Thoracic aorta (tissue), 2 donors: ENCODE measurements at regions not wholly inside any gene's neighbourhood (a gene's known extent, or its start where the extent isn't known, plus 50 kb on each side); places are given as distances from the start of the nearest gene placed in this dataset.

Experiments used
- ATAC-seq: fragments of 150-250 bp; one replicate; pipeline ENCODE4 v1.8.0; 2017; ENCODE audit warnings: low read depth; ENCODE audit not compliant: insufficient number of reproducible peaks, low FRiP score
- DNase-seq: peaks from one replicate; pipeline ENCODE4 v3.0.0-alpha.2; 2020; ENCODE audit warnings: low spot score
- H3K27ac ChIP-seq, 2 donors: fragments of 200-600 bp; sonication (generic); 1 replicate in 1 of 2; 2 replicates in 1 of 2; pipeline ENCODE4 v1.5.1; 2016; ENCODE audit warnings: mild to moderate bottlenecking in 2 of 2, moderate library complexity in 2 of 2
- H3K27me3 ChIP-seq: fragments of 200-600 bp; sonication (generic); replicated peaks from 2 replicates; pipeline ENCODE4 v1.6.0; 2016; ENCODE audit warnings: mild to moderate bottlenecking; ENCODE audit not compliant: insufficient read depth
- H3K36me3 ChIP-seq: fragments of 200-600 bp; sonication (generic); one replicate; pipeline ENCODE4 v1.5.1; 2016
- H3K4me1 ChIP-seq, 2 donors: fragments of 200-600 bp; sonication (generic); 1 replicate in 1 of 2; 2 replicates in 1 of 2; pipeline versions ENCODE4 v1.5.1 to v1.6.0; 2016; ENCODE audit warnings: low read depth in 2 of 2, mild to moderate bottlenecking in 1 of 2; ENCODE audit not compliant: control insufficient read depth in 1 of 2
- H3K4me3 ChIP-seq: fragments of 200-600 bp; sonication (generic); 2 replicates; pipeline ENCODE4 v1.5.1; 2016; ENCODE audit warnings: mild to moderate bottlenecking
- H3K9me3 ChIP-seq: fragments of 200-600 bp; sonication (generic); 2 replicates; pipeline ENCODE4 v1.5.1; 2016
- CTCF ChIP-seq: fragments of 200-600 bp; sonication (generic); IDR thresholded peaks from one replicate; pipeline ENCODE4 v1.5.1; 2019; ENCODE audit warnings: antibody characterized with exemption

DNA sequence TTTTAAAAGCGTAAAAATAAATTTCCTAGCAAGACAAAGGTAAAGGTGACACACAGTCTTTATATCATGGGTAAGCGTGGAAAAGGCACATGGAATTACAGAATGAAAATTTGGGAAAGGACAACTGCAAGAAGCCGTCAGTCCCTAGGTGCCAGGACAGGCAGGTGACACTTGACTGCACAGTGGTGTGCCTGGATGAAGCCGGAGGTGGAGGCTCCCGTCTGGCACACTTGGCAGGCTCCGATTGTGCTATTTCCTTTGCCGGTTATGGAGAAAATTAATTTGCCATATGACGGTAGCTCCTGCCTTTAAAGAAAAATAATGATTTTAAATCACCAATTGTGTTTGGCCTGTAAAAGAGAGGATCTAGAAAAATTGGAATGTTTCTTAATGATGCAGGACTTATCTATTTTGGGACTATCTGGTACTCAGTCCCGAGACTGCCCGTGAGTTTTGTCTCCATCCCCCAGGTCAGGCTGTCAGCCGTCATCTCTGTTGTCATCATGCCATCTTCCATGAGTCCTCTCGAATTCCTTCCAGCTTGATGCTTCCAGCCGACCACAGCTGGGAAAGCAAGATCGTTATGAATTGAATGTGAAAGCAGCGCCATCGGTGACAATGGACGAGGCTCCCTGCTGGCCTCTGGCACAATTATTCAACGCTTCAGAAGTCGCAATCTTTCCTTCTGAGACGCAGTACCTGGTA is 56.2 kb upstream of the MGMT start:
- no peaks in the 10 kb centered on the region for H3K9me3 ChIP-seq
- H3K27me3 ChIP-seq: no peaks in the 10 kb centered on the region
- no peaks in the 10 kb centered on the region for H3K4me1 ChIP-seq
- H3K4me3 ChIP-seq: no peak overlapping the region
- no peak overlapping the region for H3K27ac ChIP-seq
- ATAC-seq (no peak), DNase-seq (no peak)
- TF ChIP-seq CTCF: no peak
- no peaks in the 10 kb centered on the region for H3K36me3 ChIP-seq

GRCh38 chr10:129411393-129411705 is 55.7 kb upstream of the MGMT start:
- DNase-seq (no peak), ATAC-seq (no peak)
- no peak for TF ChIP-seq CTCF
- H3K4me3 ChIP-seq: no peak overlapping the region
- no peaks in the 10 kb centered on the region for H3K4me1 ChIP-seq
- H3K27ac ChIP-seq: no peak overlapping the region
- H3K9me3 ChIP-seq: no peaks in the 10 kb centered on the region
- H3K27me3 ChIP-seq: no peaks in the 10 kb centered on the region
- H3K36me3 ChIP-seq: no peaks in the 10 kb centered on the region

- TF ChIP-seq CTCF: no peak
- H3K4me1 ChIP-seq: no peaks in the 10 kb centered on the region
- H3K9me3 ChIP-seq: no peaks in the 10 kb centered on the region
- H3K27me3 ChIP-seq: no peaks in the 10 kb centered on the region
- DNase-seq: no peak
- no peak overlapping the region for H3K27ac ChIP-seq
- no peak overlapping the region for H3K4me3 ChIP-seq
- H3K36me3 ChIP-seq: no peaks in the 10 kb centered on the region
- ATAC-seq: no peak
Measured at GRCh38 chr10:129411772-129412171, 55.3 kb upstream of the MGMT start.

- H3K27ac ChIP-seq: no peak overlapping the region
- no peaks in the 10 kb centered on the region for H3K9me3 ChIP-seq
- ATAC-seq (no peak), DNase-seq (no peak)
- H3K4me1 ChIP-seq: no peaks in the 10 kb centered on the region
- no peaks in the 10 kb centered on the region for H3K36me3 ChIP-seq
- no peaks in the 10 kb centered on the region for H3K27me3 ChIP-seq
- H3K4me3 ChIP-seq: no peak overlapping the region
- no peak for TF ChIP-seq CTCF
Measured at GRCh38 chr10:129413024-129413423, 54.0 kb upstream of the MGMT start.

DNA sequence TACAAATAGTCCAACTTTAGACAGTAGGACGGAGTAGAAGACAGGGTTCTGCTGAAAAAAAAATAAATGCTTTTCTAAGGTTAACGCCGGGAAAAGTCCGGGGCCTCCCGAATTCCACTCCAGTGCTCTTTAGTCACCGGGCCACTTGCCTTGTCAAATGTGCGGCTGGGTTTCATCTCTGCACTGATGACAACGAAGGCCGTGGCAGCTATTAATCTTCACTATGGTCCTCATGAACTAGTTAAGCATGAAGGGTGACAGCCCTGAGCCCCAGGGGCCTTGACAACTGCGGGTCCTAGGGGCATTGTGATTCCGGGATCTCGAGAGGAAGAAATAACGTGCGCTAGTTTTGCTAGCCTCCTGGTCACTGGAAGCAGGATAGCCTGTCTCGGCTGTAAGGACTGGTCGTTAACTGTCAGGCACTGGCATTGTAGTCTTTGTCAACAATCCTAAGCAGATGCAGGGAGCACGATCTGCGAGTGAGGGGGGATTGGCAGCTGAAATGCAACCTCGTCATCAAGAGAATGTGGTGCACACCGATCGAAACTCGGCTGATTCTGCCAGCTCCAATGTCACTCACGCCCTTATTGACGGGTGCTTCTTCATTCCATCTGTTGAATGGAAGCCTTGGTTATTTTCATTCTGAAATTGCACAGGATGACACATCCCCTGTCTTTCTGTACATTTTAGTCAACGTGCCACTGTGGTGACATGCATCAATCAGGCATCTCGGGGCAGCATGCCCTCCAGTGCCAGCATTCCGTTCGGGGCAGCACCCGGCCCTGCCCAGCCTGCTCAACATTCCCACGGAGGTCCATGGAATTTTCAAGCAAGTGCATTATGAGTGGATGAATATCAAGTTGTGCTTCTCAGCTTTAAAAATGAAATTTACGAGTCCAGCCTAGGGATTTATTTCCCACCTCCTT is 51.6 kb upstream of the MGMT start:
- no peaks in the 10 kb centered on the region for H3K27me3 ChIP-seq
- H3K36me3 ChIP-seq: no peaks in the 10 kb centered on the region
- no peaks in the 10 kb centered on the region for H3K9me3 ChIP-seq
- no peak overlapping the region for H3K27ac ChIP-seq
- no peak for TF ChIP-seq CTCF
- no peaks in the 10 kb centered on the region for H3K4me1 ChIP-seq
- ATAC-seq: no peak
- no peak for DNase-seq
- H3K4me3 ChIP-seq: no peak overlapping the region
